ENCODE measurements at regions not wholly inside any gene's neighbourhood (a gene's known extent, or its start where the extent isn't known, plus 50 kb on each side); places are given as distances from the start of the nearest gene placed in this dataset.

DNA sequence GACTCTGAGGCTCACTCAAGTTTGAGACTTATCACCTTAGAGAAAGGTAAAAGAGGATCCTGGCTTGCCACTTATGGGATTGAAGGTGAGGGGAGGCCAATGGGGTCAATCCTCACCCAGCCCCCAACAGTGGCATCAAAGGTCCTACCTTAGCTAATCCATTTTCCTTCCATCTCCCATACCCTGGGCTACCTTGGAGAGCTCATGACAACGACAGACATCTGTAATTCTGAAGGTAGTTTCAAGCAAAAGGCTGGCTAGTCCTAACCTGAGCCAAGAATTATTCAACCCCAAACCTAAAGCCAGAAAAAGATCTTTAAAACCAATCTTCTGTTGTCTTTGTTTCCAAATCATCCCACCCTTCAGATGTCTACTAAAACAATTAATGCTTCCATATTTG is 179.2 kb upstream of the GHITM start:
- Histone ChIP-seq H3K27ac (no peak overlapping the region), H3K27me3 (no peaks in the 10 kb centered on the region), H3K9me3 (no peaks in the 10 kb centered on the region), H3K36me3 (no peaks in the 10 kb centered on the region), H3K4me3 (no peak overlapping the region), H3K4me1 (no peaks in the 10 kb centered on the region)
- DNase-seq (ENCODE audit: extremely low spot score in 2 of 2): no peak
- TF ChIP-seq POLR2A (IDR thresholded peaks at IDR 0.05): no peak
- TF ChIP-seq, protein P1, sequence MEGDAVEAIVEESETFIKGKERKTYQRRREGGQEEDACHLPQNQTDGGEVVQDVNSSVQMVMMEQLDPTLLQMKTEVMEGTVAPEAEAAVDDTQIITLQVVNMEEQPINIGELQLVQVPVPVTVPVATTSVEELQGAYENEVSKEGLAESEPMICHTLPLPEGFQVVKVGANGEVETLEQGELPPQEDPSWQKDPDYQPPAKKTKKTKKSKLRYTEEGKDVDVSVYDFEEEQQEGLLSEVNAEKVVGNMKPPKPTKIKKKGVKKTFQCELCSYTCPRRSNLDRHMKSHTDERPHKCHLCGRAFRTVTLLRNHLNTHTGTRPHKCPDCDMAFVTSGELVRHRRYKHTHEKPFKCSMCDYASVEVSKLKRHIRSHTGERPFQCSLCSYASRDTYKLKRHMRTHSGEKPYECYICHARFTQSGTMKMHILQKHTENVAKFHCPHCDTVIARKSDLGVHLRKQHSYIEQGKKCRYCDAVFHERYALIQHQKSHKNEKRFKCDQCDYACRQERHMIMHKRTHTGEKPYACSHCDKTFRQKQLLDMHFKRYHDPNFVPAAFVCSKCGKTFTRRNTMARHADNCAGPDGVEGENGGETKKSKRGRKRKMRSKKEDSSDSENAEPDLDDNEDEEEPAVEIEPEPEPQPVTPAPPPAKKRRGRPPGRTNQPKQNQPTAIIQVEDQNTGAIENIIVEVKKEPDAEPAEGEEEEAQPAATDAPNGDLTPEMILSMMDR (IDR thresholded peaks at IDR 0.05): no peak
- TF ChIP-seq POLR2AphosphoS5 (IDR thresholded peaks at IDR 0.05; ENCODE audit: insufficient read depth in 1 of 2, low read depth in 1 of 2): no peak
- intact Hi-C loops (cut with DNase I): no loop called here

DNA sequence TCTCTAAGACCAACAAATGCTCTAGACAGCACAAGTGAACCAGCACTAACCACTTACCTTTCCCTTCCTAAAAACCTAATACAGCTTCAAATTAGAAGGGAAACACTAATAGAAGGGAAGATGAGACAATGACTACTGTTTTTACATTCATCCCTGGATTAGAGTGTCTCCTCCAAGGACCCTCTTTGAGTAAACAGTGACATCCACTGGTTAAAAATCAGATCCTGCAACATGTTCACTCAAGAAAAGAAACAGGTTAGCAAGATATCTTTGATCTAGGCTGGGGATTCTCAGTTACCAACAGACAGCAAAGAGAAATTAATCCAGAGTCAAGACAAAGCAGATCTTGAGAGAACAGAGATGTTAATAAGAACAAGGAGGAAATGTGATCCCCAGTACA is 177.7 kb upstream of the GHITM start:
- no peak for DNase-seq (ENCODE audit: extremely low spot score in 2 of 2)
- intact Hi-C loops (cut with DNase I): no loop called here
- Histone ChIP-seq H3K4me3 (no peak overlapping the region), H3K4me1 (no peaks in the 10 kb centered on the region), H3K27me3 (no peaks in the 10 kb centered on the region), H3K27ac (no peak overlapping the region), H3K36me3 (no peaks in the 10 kb centered on the region), H3K9me3 (no peaks in the 10 kb centered on the region)
- TF ChIP-seq POLR2AphosphoS5 (IDR thresholded peaks at IDR 0.05; ENCODE audit: insufficient read depth in 1 of 2, low read depth in 1 of 2) (no peak), POLR2A (IDR thresholded peaks at IDR 0.05) (no peak)
- TF ChIP-seq, protein P1 (IDR thresholded peaks at IDR 0.05): no peak

DNA sequence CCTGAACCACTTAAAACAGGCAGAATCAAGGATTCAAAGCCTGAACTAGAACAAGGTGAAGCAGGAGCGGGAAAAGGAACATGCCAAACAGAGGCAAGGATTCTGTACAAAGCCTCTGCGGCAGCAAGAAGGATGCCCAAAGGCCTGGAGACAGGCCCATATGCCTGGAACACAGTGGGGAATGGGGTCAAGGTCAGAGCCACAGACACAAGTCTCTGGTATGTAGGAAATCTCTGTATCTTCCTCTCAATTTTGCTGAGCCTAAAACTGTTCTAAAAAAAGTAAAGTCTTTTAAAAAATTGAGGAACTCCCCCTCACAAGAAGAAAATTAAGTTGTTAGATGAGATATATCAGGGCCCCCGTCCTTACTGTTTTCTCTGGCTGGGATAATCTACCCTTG is 175.9 kb upstream of the GHITM start:
- Histone ChIP-seq H3K36me3 (no peaks in the 10 kb centered on the region), H3K4me1 (no peaks in the 10 kb centered on the region), H3K27ac (no peak overlapping the region), H3K9me3 (no peaks in the 10 kb centered on the region), H3K4me3 (no peak overlapping the region), H3K27me3 (no peaks in the 10 kb centered on the region)
- intact Hi-C loops (cut with DNase I): no loop called here
- no peak for DNase-seq (ENCODE audit: extremely low spot score in 2 of 2)
- no peak for TF ChIP-seq POLR2A (IDR thresholded peaks at IDR 0.05)
- TF ChIP-seq, protein P1 (IDR thresholded peaks at IDR 0.05): no peak
- no peak for TF ChIP-seq POLR2AphosphoS5 (IDR thresholded peaks at IDR 0.05; ENCODE audit: insufficient read depth in 1 of 2, low read depth in 1 of 2)

DNA sequence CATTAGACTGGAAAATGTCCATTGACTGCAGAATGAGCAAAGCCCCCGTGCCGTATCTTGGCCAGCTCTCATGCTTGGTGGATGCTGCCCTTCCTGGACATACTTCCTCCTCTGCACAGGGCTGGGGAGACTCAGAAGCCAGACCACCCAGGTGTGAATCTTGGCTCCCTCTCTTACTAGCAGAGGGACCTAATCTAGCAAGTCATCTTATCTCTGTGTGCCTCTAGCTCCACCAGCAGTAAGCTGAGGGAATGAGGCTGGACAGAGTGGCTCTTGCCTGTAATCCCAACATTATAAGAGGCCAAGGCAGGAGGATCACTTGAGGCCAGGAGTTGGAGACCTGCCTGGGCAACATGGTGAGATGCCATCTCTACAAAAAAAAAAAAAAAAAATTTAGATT is 173.8 kb upstream of the GHITM start:
- H3K36me3 ChIP-seq: no peaks in the 10 kb centered on the region
- no peak overlapping the region for H3K27ac ChIP-seq
- H3K4me1 ChIP-seq: no peaks in the 10 kb centered on the region
- no peak for DNase-seq (ENCODE audit: extremely low spot score in 2 of 2)
- intact Hi-C loops (cut with DNase I): no loop called here
- no peak overlapping the region for H3K4me3 ChIP-seq
- no peaks in the 10 kb centered on the region for H3K27me3 ChIP-seq
- TF ChIP-seq, protein P1 (IDR thresholded peaks at IDR 0.05): no peak
- TF ChIP-seq POLR2A (IDR thresholded peaks at IDR 0.05): no peak
- no peak for TF ChIP-seq POLR2AphosphoS5 (IDR thresholded peaks at IDR 0.05; ENCODE audit: insufficient read depth in 1 of 2, low read depth in 1 of 2)
- H3K9me3 ChIP-seq: no peaks in the 10 kb centered on the region

DNA sequence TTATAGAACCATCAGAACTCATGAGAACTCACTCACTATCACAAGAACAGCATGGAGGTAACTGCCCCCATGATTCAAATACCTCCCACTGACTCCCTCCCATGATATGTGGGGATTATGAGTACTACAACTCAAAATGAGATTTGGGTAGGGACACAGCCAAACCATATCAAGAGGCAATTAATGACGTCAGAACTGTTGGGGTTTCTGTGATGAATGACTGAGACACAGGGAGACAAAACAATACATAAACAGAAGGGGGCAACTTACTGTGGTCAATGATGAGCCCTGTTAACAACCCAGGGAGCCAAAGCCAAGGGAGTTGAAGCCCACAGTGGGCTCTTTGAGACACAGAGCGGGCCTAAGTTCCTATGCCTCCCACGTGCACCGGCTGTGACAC is 171.3 kb upstream of the GHITM start:
- no peak for DNase-seq (ENCODE audit: extremely low spot score in 2 of 2)
- Histone ChIP-seq H3K27ac (no peak overlapping the region), H3K27me3 (no peaks in the 10 kb centered on the region), H3K9me3 (no peaks in the 10 kb centered on the region), H3K4me3 (no peak overlapping the region), H3K36me3 (no peaks in the 10 kb centered on the region), H3K4me1 (no peaks in the 10 kb centered on the region)
- intact Hi-C loops (cut with DNase I): no loop called here
- TF ChIP-seq POLR2A (IDR thresholded peaks at IDR 0.05): no peak
- no peak for TF ChIP-seq POLR2AphosphoS5 (IDR thresholded peaks at IDR 0.05; ENCODE audit: insufficient read depth in 1 of 2, low read depth in 1 of 2)
- TF ChIP-seq, protein P1 (IDR thresholded peaks at IDR 0.05): no peak

Data from vagina (tissue), 2 donors.